Hematopoietic multipotent progenitor cell treated with erythropoietin and hydrocortisone succinate and interleukin-3 and kit ligand, for 17 days (in vitro differentiated cells): ENCODE measurements at regions not wholly inside any gene's neighbourhood (a gene's known extent, or its start where the extent isn't known, plus 50 kb on each side); places are given as distances from the start of the nearest gene placed in this dataset.
"Not testable (repeated sequence)": the region's sequence is repeated elsewhere in the genome, so short reads cannot be mapped to it uniquely, and the experiment has no call there.

ENCODE experiments used
- DNase-seq: peaks from one replicate; pipeline ENCODE4 v3.0.0-alpha.2; 2015; ENCODE audit warnings: low spot score

DNA sequence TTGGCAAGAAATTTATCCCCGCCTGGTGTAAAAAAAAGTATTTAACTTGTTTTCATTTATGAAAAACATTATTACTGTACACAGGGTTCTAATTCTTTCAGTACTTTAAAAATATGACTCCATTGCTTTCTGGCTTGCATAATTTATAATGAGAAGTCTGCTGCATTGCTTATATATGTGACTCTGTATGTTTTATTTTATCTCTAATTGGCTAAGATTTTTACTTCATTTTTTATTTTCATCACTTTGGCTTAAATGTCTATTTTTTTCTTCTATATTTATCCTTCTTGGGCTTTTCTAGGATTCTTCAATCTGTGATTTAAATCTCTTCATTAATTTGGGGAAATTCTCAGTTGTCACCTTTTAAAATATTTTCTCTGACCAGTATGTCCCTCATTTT lies 636.6 kb upstream of the NR2F2 start:
- no peak for DNase-seq

DNA sequence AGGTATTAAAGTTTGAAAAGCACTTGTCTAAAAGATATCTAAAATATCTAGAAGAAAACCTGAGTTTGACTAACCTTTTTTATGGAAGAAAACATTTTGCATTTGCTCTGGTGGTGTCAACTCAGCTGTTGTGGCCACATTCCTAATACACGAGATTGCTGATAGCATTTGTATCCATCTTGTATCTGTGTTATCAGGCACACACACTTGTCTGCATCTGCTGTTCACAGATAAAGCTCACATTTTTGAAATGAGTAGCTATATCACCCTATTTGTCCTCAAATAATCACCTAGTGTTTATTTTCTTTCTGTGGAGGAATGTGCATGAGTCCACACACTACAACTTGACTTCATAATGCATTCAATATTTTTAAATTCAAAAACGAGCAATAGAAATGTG lies 632.3 kb upstream of the NR2F2 start:
- no peak for DNase-seq

- no peak for DNase-seq
Observed at GRCh38 chr15:95698951-95699350, 631.5 kb upstream of the NR2F2 start.

DNA sequence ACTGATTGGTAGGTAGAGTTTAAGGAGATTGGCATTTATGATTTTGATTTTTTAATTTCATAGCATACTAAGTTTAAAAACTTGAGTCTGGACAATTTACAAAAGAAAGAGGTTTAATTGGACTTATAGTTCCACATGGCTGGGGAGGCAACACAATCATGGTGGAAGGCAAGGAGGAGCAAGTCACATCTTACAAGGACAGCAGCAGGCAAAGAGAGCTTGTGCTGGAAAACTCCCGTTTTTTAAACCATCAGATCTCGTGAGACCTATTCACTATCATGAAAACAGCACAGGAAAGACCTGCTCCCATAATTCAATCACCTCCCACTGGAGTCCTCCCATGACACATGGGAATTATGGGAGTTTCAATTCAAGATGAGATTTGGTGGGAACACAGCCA lies 630.9 kb upstream of the NR2F2 start:
- DNase-seq, result no peak

DNA sequence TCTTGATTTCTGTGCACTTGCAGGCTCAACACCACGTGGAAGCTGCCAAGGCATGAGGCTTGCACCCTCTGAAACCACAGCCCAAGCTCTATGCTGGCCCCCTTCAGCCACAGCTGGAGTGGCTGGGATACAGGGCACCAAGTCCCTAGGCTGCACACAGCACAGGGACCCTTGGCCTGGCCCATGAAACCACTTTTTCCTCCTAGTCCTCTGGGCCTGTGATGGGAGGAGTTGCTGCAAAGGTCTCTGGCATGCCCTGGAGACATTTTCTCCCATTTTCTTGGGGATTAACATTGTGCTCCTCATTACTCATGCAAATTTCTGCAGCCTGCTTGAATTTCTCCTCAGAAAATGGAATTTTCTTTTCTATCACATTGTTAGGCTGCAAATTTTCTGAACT lies 629.8 kb upstream of the NR2F2 start:
- DNase-seq, result not testable (repeated sequence)

DNA sequence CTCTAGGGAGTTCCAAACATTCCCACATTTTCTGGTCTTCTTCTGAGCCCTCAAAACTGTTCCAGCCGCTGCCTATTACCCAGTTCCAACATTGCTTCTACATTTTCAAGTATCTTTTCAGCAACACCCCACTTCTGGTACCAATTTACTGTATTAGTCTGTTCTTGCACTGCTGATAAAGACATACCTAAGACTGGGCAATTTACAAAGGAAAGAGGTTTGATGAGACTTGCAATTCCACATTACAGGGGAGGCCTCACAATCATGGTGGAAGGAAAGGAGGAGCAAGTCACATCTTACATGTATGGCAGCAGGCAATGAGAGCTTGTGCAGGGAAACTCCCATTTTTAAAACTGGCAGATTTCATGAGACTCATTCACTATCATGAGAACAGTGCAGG lies 629.1 kb upstream of the NR2F2 start:
- no peak for DNase-seq

GRCh38 chr15:95709959-95710695 lies 620.4 kb upstream of the NR2F2 start:
- no peak for DNase-seq

- DNase-seq, result no peak
Observed at GRCh38 chr15:95712785-95713184, 617.7 kb upstream of the NR2F2 start.

DNA sequence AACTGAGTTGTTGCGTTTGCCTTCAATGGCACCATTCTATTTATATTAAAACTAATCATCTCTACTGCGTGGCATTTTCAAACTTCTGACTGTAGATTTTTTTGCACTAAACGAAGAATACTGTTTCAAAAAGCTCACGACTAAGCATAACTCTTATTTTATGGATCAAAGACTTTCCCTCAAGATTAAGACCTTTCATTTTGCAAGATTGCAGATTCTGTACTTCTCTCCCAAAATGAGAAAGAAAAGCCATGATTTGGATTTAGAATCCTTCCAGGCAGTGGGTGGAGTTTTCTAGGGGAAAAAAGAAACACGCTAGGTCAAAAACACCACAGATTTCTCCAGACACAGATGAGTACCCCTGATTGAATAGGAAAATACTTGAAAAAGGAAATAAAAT lies 617.2 kb upstream of the NR2F2 start:
- no peak for DNase-seq

DNA sequence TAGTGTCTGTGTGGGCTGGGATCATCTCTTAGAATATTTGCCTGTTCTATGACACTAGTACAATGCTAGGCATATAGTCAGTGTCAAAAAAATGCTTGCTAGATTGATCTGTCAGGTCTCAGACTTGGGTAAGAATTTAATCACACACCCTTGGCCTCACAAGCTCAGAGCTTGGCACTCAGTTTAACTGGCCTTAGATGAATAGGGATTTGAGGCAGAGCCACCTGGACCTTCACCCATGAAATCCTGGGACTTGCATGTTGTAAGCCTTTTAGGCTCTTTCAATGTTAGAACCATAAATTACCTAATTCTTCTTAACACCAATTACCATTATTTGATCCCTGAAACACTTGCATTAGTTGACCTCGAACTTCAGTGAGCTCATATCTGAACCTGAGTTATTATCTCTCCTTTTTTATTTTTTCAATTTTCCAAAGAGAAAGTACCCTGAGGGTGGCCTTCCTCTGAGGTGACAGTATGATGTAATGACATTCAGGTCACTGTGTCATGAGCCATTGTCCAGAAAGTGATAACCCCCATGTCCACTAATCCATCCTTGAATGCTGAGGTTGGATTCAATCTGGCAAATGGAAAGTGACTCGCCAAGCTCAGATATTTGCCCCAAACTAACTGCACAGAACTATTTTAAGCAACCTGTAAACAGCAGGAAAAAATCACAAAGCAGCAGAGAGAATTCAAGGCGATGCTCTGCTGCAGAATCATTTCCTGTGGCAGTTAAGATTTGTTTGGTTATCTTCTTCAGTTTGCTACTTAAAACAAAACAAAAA lies 615.2 kb upstream of the NR2F2 start:
- no peak for DNase-seq

DNA sequence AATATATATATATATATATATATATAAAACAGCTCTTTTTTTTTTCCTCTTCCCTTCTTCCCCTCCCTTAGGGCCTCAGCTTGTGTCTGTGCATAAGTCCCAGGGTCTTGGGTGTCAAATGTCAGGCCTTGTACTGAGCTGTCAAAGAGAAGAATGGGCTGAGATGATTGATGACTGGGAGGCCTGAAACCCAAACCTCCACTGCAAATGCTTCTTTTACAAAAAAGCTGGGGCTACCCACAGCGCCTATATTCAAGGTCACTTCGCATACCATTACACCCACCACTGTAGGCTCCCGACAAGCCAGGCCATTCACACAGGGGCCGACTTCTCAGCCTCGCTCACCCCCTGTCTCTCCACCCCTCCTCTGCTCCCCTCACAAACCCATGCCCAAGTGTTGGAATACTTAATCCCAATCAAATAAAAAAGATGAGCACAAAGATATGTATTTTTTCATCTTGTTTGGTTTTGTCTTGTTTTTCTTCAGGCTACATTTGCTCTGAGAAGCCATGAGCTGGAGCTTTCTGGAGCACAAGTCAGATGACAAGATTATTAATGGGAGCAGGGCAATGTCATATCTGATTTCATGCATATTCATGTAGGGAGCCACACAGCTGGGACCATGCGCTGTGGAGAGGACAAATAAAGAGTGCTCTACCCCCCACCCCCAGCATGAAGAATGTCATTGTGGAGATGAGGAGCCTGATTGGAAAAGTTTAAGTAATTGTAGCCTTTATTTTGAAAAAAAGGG lies 614.4 kb upstream of the NR2F2 start:
- DNase-seq, result no peak

DNA sequence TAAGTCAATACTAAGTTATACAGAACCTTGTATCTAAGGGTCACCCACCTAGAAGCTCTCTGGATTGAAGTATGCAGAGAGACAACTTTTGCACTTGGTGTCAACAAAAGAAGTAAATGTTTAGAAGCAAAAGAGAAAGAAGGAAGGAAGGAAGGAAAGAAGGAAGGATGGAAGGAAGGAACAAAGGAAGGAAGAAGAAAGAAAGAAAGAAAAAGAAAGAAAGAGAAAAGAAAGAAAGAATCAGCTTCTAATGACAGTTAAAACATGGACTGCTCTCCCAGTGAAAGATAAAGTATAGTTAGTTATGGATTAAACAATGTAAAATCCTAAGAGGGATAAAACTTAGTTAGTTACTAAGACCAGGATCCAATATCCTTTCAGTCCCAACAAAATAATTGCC lies 613.8 kb upstream of the NR2F2 start:
- no peak for DNase-seq

GRCh38 chr15:95718441-95718840 lies 612.1 kb upstream of the NR2F2 start:
- no peak for DNase-seq

- no peak for DNase-seq
Observed at GRCh38 chr15:95724908-95725633, 605.4 kb upstream of the NR2F2 start.

DNA sequence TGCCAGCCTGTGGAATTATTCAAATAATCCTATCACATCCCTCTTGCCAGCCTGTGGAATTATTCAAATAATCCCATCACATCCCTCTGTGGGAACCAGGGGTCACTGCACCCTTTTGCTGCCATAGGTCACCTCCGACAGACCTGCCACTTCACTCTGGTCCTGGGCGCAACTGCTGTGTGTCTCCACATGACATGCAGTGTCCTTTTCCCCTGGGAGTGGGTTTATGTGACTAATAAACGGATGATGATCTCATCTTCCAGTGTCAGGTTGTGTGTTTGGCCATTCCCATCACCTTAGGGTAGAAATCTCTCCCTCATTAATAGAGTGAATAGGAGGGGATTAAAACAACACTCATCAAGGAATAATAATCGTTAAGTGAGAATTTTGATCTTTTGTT lies 603.6 kb upstream of the NR2F2 start:
- DNase-seq, result no peak

- DNase-seq, result no peak
Observed at GRCh38 chr15:95733931-95734330, 596.6 kb upstream of the NR2F2 start.

DNA sequence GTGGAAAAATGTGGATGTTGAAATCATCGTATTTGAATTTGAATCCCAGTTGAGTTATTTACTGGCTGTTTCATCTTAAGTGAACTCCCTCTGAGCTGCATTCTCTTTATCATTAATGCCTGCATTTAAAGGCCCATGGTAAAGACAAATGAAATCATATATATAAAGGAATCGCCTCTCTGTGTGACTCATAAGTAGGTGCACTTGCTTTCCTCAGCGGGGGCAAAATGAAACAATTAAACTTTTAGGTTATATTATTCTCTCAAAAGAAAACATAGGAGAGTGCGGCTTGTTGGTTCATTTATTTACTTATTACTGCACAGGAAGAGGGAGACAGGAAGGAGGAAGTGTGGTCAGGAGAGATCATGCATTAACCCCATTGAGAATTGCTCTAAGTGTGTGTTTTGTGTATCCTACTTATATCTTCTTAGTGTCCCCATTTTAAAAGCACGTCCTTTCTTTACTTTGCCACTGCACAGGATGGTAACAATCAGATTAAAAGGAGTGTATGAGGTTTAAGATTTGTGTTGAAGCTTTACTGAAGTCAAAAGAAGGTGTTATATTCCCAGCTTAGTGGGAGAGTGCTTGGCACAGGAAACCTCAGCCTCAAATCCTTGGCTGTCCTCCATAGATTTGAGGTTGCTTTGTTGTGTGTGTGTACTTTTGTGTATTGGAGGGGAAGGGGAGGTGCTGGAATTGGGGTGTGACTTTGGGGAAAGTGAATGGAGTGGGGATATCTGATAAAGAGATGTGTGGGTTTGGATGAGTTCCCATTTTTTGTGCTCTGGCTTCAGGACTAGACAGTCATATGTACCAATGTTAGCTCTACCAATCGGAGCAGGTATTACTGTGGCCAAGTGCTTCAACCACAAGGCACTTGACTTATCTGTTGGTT lies 595.8 kb upstream of the NR2F2 start:
- DNase-seq, result no peak

- no peak for DNase-seq
Observed at GRCh38 chr15:95737060-95737459, 593.4 kb upstream of the NR2F2 start.

- DNase-seq, result no peak
Observed at GRCh38 chr15:95739131-95739530, 591.4 kb upstream of the NR2F2 start.

- DNase-seq, result no peak
Observed at GRCh38 chr15:95741830-95742229, 588.7 kb upstream of the NR2F2 start.

DNA sequence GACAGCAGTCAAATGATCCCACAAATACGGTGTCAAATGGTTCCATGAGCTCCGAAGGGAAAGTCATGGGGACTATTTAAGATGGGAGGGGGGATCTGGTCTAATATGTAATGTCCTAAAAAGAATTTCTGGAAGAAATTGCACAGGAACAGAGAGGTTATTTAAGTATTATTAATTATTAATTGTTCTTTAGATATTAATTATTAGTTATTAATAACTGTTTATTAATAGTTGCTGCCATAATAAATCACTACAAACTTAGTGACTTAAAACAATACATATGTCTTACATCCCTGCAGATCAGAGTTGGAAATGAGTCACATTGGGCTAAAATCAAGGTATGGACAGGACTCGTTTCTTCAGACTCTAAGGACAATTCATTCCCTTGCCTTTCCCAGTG lies 588.2 kb upstream of the NR2F2 start:
- no peak for DNase-seq
